ENCODE measurements at regions not wholly inside any gene's neighbourhood (a gene's known extent, or its start where the extent isn't known, plus 50 kb on each side); places are given as distances from the start of the nearest gene placed in this dataset.
"Not testable (repeated sequence)": the region's sequence is repeated elsewhere in the genome, so short reads cannot be mapped to it uniquely, and the experiment has no call there.

DNA sequence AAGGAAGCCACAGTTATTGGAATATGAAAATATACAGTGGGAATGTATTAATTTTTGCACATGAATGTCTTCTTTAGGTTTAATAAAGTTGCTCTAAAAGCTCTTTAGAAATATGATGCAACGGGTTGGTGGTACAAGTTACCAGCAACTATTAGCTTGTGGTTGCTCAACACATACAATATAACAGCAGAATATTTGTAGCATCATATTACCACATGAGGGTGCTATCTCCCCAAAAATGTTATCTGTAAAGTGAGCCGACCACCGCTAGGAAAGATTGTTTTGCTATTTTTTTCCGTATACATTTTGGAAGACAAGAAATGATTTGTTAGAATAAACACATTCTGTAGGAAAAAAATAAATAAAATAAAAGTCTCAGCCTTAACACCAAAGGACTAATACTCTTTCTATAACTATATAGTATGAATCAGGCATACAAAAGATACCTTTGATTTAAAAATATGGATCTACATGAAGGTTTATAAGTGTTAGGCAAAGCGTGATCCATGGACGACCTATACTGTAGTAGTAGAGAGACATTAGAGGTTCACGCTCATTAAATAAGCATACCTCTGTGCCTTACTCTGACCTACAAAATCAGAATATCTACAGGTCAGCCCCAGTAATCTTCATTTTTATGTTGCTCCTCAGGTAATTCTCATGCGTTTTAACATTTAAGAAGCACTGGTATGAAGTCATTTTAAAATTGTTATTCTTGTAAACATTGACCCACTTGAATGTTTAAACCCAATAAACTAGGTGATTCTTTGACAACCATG, 1110.6 kb upstream of the ACVR2A start:
- Mint-ChIP-seq H3K9me3 (no peaks in the 10 kb centered on the region), H3K4me3 (no peak overlapping the region), H3K27me3 (no peaks in the 10 kb centered on the region), H3K4me1 (no peaks in the 10 kb centered on the region), H3K36me3 (ENCODE audit: low read depth) (no peaks in the 10 kb centered on the region), H3K27ac (no peak overlapping the region)
- ATAC-seq (no peak), DNase-seq (no peak)

DNA sequence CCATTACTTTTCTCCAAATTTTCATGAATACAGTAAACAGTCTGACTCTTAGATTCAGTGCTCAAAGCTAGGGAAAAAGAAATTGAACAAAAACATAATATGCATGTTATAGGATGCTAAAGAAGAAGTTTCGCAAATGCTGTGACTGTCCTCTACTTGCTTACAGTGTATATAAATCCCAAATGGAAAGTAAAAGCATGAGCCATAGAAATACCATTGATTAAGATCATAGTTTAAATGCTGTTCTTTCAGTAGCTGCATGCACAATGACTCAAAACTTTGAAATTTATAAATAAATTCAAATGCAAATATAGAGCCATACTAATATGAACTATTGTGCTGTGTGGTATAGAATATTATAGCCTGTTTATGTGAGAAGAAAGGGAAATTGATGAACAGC, 1113.9 kb upstream of the ACVR2A start:
- no peaks in the 10 kb centered on the region for H3K27me3 Mint-ChIP-seq
- no peaks in the 10 kb centered on the region for H3K4me1 Mint-ChIP-seq
- DNase-seq: no peak
- ATAC-seq: no peak
- no peak overlapping the region for H3K27ac Mint-ChIP-seq
- H3K4me3 Mint-ChIP-seq: no peak overlapping the region
- H3K36me3 Mint-ChIP-seq (ENCODE audit: low read depth): no peaks in the 10 kb centered on the region
- H3K9me3 Mint-ChIP-seq: no peaks in the 10 kb centered on the region

DNA sequence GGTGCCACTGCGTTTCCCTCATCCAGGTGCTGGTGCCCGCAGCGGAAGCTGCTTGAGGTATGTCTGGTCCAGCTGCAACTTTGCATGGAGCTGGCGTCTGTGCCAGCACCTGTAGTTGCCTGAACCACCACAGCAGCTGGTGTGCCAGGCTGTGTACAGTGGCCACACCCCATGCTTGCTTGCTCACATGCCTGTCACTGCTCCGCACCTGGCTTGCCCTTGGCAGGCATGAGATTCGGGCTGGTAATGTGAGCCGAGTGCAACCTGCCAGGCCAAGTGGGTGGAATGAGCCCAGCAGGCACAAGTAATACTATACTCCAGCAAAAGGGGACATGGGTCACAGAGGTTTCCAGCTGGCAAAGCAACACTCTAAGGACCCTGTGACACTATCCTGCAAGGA, 1123.3 kb upstream of the ACVR2A start:
- Mint-ChIP-seq H3K27me3 (no peaks in the 10 kb centered on the region), H3K4me3 (no peak overlapping the region), H3K36me3 (ENCODE audit: low read depth) (no peaks in the 10 kb centered on the region), H3K4me1 (no peaks in the 10 kb centered on the region), H3K9me3 (peaks cover 4% of the 10 kb centered on the region), H3K27ac (no peak overlapping the region)
- no peak for ATAC-seq
- no peak for DNase-seq

DNA sequence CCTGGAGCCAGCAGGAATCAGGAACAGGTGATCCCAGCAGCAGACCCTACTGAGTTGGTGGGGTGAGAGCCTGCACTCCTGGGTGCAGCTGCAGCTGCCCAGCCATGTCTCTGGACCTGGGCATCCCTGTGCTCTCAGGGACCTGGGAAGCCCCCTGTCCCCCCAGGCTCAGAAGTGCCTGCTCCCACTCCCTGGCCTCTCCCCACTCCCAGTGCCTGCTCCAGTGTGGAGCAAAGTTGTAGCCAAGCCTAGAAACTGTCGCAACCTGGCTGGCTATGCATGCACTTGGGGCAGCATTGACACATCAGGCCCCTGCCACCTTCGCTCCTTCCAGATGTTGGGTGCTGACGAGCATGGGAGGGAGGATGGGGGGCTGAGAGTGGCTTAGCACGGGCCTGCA, 1124.7 kb upstream of the ACVR2A start:
- no peak overlapping the region for H3K27ac Mint-ChIP-seq
- ATAC-seq (no peak), DNase-seq (no peak)
- H3K27me3 Mint-ChIP-seq: no peaks in the 10 kb centered on the region
- H3K9me3 Mint-ChIP-seq: peaks cover 4% of the 10 kb centered on the region
- no peak overlapping the region for H3K4me3 Mint-ChIP-seq
- H3K4me1 Mint-ChIP-seq: no peaks in the 10 kb centered on the region
- no peaks in the 10 kb centered on the region for H3K36me3 Mint-ChIP-seq (ENCODE audit: low read depth)

DNA sequence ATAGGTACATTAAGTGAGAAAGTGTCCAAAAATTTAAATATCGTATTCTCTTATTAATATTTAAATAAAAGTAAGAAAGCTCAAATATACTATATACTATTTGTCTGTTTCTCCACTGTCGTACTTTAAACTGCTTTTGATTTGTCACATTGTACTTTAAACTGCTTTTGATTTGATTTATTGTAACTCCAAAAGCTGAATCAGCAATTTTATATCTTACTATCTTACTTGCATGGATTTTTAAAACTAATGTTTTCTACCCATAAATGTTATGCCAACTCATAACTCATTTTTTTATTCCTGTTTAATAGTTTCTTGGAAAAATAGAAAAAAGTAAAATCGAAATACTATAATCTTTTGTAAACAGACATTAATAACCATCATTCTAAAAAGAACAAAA, 1128.2 kb upstream of the ACVR2A start:
- ATAC-seq (no peak), DNase-seq (no peak)
- H3K36me3 Mint-ChIP-seq (ENCODE audit: low read depth): no peaks in the 10 kb centered on the region
- no peaks in the 10 kb centered on the region for H3K4me1 Mint-ChIP-seq
- peaks cover 4% of the 10 kb centered on the region for H3K9me3 Mint-ChIP-seq
- no peak overlapping the region for H3K4me3 Mint-ChIP-seq
- no peaks in the 10 kb centered on the region for H3K27me3 Mint-ChIP-seq
- H3K27ac Mint-ChIP-seq: no peak overlapping the region

DNA sequence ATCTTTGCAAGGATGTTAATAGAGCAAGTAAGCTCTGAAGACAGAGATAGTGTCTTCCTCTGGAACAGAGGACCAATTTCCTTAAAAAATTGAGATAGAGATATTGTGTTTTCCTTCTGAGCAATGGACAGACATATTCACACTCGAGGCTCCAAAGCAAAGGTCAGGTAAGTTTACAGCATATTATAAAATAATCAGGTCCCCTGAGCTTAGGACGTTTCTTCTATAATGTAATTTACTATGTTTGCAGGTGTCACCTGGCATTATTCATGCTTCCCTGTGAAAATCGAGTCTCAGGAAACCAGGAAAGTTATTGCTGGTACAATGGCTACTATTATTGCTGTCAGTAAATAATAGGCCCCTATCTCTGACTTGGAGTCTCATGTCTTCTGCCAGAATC, 1135.8 kb upstream of the ACVR2A start:
- H3K27ac Mint-ChIP-seq: no peak overlapping the region
- ATAC-seq (no peak), DNase-seq (no peak)
- no peaks in the 10 kb centered on the region for H3K36me3 Mint-ChIP-seq (ENCODE audit: low read depth)
- no peak overlapping the region for H3K4me3 Mint-ChIP-seq
- H3K9me3 Mint-ChIP-seq: peaks cover 12% of the 10 kb centered on the region
- H3K4me1 Mint-ChIP-seq: no peaks in the 10 kb centered on the region
- no peaks in the 10 kb centered on the region for H3K27me3 Mint-ChIP-seq

DNA sequence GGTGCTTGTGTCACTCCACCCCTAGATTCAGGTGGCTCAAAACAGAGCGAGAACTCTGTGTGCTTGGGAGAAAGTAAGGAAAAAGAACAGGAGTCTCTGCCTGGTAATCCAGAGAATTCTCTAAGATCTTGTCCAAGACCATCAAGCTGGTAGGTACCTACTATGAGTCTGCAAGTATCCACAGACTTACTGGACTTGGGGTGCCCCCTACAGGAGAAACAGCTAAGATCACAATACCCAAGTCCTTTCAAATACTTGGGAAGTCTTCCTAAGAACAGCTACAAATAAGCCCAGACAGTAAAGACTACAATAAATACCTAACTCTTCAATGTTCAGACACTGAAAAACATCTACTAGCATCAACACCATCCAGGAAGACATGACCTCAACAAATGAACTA, 1143.6 kb upstream of the ACVR2A start:
- H3K4me1 Mint-ChIP-seq: no peaks in the 10 kb centered on the region
- ATAC-seq: no peak
- DNase-seq: no peak
- H3K4me3 Mint-ChIP-seq: no peak overlapping the region
- no peaks in the 10 kb centered on the region for H3K36me3 Mint-ChIP-seq (ENCODE audit: low read depth)
- no peak overlapping the region for H3K27ac Mint-ChIP-seq
- no peaks in the 10 kb centered on the region for H3K27me3 Mint-ChIP-seq
- H3K9me3 Mint-ChIP-seq: peaks cover 32% of the 10 kb centered on the region

DNA sequence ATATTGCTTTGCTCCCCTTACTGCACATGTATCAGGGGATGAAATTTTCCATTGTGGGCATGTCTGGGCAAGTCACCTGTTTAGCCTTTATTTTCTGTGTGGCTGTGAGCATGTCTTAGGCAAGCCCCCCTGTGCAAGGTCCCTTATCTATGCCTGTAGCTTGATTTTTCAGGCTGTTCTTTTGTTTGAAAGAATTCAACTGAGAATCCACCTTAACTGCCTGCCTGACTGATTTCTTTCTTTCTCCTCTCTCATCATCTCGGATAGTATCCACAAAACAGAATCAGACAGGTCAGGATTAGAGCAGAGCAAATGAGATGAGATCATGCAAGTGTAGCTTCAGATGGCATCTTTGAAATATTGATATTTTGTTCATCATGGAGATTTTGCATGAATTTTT, 1147.5 kb upstream of the ACVR2A start:
- Mint-ChIP-seq H3K27ac (no peak overlapping the region), H3K4me1 (no peaks in the 10 kb centered on the region), H3K27me3 (no peaks in the 10 kb centered on the region), H3K9me3 (peaks cover 16% of the 10 kb centered on the region), H3K4me3 (no peak overlapping the region), H3K36me3 (ENCODE audit: low read depth) (no peaks in the 10 kb centered on the region)
- DNase-seq (no peak), ATAC-seq (no peak)

DNA sequence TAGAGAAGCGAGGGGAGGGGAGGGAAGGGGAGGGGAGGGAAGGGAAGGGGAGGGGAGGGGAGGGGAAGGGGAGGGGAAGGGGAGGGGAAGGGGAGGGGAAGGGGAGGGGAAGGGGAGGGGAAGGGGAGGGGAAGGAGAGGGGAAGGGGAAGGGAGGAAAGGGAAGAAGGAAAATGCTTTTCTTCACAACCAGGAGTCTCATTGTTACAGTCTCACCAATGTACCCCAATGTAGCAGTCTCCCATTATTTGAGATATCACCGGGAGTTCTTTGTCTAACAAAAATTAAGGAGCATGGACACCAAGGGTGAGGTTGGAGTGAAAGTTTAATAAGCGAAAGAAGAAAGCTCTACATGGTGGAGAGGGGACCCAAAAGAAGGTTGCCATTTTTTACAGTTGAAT, 1148.0 kb upstream of the ACVR2A start:
- not testable (repeated sequence) for ATAC-seq; H3K27ac Mint-ChIP-seq; H3K27me3 Mint-ChIP-seq; DNase-seq; H3K4me3 Mint-ChIP-seq; H3K36me3 Mint-ChIP-seq (ENCODE audit: low read depth); H3K4me1 Mint-ChIP-seq
- H3K9me3 Mint-ChIP-seq: peaks cover 11% of the 10 kb centered on the region

DNA sequence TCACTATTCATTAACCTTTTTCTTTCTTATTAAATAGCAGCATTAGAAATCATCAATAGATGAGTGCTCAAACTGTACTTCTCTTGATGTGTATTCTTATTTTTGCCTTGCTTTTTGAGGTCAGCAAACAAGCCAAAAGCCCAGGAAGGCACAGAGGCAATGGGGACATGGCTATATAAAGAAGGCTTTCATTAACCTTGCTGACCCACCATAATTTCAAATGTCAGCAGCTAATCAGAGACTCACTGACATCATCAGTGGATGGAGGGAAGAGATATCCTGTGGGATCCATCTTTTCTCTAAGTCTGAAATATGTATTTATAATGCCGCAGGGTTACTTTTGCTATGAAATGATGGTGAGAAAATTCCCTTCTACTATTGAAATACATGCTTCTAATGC, 1162.8 kb upstream of the ACVR2A start:
- Mint-ChIP-seq H3K9me3 (no peaks in the 10 kb centered on the region), H3K27me3 (no peaks in the 10 kb centered on the region), H3K27ac (no peak overlapping the region), H3K4me3 (no peak overlapping the region), H3K4me1 (no peaks in the 10 kb centered on the region), H3K36me3 (ENCODE audit: low read depth) (no peaks in the 10 kb centered on the region)
- ATAC-seq (no peak), DNase-seq (no peak)

DNA sequence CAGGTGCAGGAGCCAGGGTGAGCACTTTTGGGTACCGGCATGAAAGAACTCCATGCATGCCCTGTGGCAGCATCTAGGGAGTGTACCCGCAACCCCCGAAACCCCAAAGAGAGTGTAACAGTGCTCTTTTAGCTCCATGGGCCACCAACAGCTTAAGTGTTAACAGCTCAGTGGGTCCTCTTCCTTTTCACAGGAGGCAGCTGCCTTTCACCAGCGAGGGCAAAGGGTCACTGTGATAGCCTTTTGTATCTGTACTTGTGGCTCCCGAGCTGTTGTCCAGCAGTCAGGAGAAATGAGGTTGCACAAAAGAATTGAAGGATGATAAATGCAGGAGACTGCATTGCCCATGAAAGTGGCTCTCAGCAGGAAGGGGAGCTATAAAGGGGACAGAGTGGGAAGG, 1166.3 kb upstream of the ACVR2A start:
- no peaks in the 10 kb centered on the region for H3K27me3 Mint-ChIP-seq
- H3K36me3 Mint-ChIP-seq (ENCODE audit: low read depth): no peaks in the 10 kb centered on the region
- DNase-seq: no peak
- H3K4me1 Mint-ChIP-seq: no peaks in the 10 kb centered on the region
- H3K9me3 Mint-ChIP-seq: no peaks in the 10 kb centered on the region
- no peak overlapping the region for H3K27ac Mint-ChIP-seq
- H3K4me3 Mint-ChIP-seq: no peak overlapping the region
- no peak for ATAC-seq

DNA sequence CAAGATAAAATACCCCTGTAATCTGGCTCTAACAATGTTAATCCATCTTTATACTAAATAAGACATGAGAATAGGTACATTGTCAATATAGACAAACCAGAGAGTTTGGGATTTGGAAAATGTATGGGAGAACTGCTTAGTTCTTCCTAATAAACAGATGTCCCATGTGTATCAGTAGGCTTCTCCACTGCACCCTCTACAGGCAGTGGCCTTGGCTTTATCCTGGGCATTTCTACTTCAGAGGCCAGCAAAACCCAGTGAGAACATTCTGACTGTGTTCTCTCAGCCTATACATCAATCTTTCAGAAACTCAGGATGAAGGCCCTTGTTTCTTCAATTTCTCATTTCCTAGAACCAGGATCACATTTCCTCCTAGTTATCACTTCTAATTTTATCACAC, 1167.5 kb upstream of the ACVR2A start:
- Mint-ChIP-seq H3K27ac (no peak overlapping the region), H3K4me3 (no peak overlapping the region), H3K36me3 (ENCODE audit: low read depth) (no peaks in the 10 kb centered on the region), H3K9me3 (no peaks in the 10 kb centered on the region), H3K4me1 (no peaks in the 10 kb centered on the region), H3K27me3 (no peaks in the 10 kb centered on the region)
- ATAC-seq (no peak), DNase-seq (no peak)

DNA sequence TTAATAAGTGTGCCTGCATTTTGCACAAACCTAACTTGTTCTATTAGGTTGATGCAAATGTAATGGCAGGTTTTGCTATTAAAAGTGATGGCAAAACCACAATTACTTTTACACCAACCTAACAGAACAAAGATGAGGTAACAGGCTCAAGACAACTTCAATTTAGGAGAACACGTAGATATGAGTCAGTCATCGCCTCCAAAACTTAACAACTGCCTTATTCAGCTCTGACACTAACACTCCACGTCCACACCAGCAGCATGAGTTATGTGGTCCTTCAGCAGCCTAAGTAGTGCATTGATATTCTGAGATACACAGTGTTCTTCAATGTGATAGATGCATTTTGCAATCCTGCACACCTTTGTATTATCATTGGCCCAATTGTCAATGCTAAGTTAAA, 1175.1 kb upstream of the ACVR2A start:
- DNase-seq: no peak
- no peaks in the 10 kb centered on the region for H3K27me3 Mint-ChIP-seq
- no peak overlapping the region for H3K4me3 Mint-ChIP-seq
- H3K4me1 Mint-ChIP-seq: no peaks in the 10 kb centered on the region
- no peak overlapping the region for H3K27ac Mint-ChIP-seq
- H3K36me3 Mint-ChIP-seq (ENCODE audit: low read depth): no peaks in the 10 kb centered on the region
- no peak for ATAC-seq
- H3K9me3 Mint-ChIP-seq: no peaks in the 10 kb centered on the region

DNA sequence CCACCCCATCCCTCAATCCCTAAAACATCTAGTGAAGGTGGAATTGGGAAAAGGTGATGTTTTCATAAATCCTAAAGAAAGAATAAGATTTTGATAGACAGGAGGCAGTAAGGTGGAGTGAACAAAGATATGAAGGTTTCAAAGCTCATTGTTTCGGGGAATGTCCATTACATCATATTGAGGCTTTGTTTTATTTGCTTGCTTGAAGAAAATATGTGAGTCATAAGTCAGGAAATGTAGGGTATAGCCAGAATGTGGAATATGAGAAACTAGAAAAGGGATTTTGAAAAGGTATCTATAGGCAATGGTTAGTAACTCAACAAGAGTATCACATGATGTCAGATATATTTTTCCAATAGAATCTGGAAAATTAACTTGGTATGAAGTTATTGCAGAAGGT, 1178.5 kb upstream of the ACVR2A start:
- Mint-ChIP-seq H3K27me3 (no peaks in the 10 kb centered on the region), H3K27ac (no peak overlapping the region), H3K9me3 (no peaks in the 10 kb centered on the region), H3K36me3 (ENCODE audit: low read depth) (no peaks in the 10 kb centered on the region), H3K4me3 (no peak overlapping the region), H3K4me1 (no peaks in the 10 kb centered on the region)
- DNase-seq (no peak), ATAC-seq (no peak)

DNA sequence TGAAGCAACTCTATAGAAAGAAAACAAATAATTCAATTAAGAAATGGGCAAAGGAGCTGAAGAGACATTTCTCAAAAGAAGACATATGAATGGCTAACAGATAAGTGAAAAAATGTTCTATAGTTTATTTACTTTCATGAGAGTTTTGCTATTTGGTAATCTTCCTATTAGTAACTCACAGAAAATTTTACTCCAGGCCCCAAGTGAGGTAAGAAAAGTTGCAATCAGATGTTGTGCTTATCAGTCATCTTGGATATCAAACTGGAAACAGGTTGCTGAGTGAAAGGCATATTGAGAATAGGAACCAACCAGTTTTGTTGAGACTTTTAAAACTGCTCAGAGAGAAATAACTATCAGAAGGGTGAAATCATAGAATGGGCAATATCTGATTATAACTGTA, 1179.0 kb upstream of the ACVR2A start:
- Mint-ChIP-seq H3K27me3 (no peaks in the 10 kb centered on the region), H3K27ac (no peak overlapping the region), H3K9me3 (no peaks in the 10 kb centered on the region), H3K4me1 (no peaks in the 10 kb centered on the region), H3K4me3 (no peak overlapping the region), H3K36me3 (ENCODE audit: low read depth) (no peaks in the 10 kb centered on the region)
- ATAC-seq (no peak), DNase-seq (no peak)

DNA sequence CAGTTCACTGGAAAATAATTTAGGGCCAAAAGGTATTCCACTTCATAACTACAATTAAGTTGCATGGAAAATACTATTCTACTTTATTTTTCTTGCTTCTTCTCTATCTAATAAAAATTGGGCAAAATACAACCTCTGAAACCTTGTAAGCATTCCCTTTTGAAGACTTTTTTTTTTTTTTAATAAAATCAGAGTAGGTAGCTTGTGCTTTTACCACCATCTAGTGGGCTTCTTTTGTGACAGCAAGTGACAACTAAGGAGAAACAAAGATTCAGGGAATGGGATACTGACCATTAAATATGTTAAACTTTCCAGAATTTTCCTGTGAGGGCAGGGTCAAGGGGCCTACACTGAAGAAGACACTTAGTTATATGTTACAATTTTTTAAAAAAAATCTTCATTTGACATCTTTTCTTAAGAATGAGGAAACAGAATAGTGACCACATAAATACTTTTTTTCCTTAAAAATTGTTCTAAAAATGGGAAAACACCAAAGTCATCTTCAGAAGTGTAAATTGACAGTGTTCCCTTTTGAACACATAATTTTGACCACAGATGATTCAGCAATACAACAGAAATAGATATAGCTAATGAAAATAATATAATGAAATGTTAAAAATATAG, 1183.2 kb upstream of the ACVR2A start:
- Mint-ChIP-seq H3K4me1 (no peaks in the 10 kb centered on the region), H3K9me3 (peaks cover 3% of the 10 kb centered on the region), H3K27me3 (no peaks in the 10 kb centered on the region), H3K4me3 (no peak overlapping the region), H3K36me3 (ENCODE audit: low read depth) (no peaks in the 10 kb centered on the region), H3K27ac (no peak overlapping the region)
- ATAC-seq: no peak
- no peak for DNase-seq
